Stimulated activated CD4-positive, alpha-beta T cell treated with anti-CD3 and anti-CD28 coated beads, TNF-alpha, amount 100 ng/mL, for 4 hours (primary cell): ENCODE measurements at regions not wholly inside any gene's neighbourhood (a gene's known extent, or its start where the extent isn't known, plus 50 kb on each side); places are given as distances from the start of the nearest gene placed in this dataset.

Experiments used
- DNase-seq, 3 experiments: peaks; one replicate each; pipeline ENCODE4 v3.0.0-alpha.2; 2020; ENCODE audit warnings: low read depth in 3 of 3

DNA sequence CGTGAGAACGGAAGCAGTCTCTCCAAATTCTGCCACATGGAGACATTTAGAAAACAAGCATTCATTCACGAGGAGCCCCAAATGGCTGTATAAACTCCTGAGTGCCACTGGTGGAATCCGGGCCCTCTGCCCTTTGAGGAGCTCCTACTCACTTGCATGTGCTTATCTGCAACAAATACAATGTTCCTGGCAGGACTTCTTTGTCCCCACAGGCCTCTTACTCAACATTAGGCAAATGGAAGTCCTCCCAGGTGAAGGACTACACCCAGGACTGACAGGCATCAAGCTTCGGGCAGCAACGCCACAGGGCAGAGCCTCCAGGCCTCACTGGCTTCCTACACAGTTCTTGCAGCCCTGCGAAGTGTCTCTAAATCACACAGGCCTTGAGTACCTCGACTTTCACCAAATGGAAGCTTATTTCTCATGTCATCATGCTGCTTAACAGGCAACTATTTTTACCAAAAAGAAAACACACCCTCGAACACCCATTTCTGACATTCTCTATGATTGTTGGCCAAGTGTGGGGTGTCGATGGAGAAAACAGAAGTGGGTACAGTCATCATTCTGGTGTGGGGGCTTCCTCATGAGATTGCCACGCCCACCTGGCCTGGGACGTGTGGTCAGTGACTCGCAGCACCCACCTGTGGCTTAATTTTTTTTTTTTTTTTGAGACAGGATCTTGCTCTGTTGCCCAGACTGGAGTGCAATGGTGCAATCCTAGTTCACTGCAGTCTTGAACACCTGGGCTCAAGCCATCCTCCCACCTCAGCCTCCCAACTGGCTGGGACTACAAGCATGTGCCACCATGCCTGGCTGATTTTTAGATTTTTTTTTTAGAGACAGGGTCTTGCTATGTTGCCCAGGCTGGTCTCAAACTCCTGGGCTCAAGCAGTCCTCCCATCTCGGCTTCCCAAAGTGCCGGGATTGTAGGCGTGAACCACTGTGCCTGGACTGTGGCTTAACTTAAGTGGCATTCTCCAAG, 186.8 kb upstream of the GLI2 start:
- DNase-seq: no peak

DNA sequence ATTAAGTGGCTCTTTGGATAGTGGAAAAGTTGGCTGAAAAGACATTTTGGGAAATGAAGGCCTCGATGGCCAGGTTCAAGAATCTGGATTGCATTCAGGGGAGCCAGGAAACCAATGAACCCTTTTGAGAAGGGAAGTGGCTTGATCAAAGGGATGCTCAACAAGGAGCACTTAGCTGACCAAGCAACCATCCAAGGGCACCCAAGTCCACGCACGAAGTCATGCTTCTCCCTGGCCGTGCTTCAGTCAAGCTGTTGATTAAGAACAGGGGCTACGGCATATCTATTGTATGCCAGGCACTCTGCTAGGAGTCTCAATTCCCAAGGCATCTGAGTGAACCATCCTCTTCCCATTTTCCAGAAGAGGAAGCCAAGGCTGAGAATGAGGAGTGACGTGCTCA, 185.8 kb upstream of the GLI2 start:
- DNase-seq: no peak

DNA sequence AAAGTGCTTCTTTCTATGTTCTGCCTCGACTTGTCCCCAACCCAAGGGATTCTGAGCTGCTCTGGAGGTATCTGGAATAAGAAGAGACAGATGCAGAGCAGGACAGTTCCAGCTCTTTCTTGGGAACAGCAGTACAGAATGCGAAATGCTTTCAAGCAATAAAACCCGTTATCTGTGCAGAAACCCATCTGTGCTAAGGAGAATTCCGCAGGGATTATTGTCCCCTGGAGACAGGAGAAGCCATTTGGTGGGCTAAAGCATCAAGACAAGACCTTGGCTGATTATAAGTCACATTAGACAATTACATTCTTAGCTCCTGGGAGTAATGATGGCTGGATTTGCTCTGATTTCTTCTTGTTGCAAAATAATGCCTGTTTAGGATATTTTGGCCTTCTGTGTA, 185.4 kb upstream of the GLI2 start:
- no peak for DNase-seq

DNA sequence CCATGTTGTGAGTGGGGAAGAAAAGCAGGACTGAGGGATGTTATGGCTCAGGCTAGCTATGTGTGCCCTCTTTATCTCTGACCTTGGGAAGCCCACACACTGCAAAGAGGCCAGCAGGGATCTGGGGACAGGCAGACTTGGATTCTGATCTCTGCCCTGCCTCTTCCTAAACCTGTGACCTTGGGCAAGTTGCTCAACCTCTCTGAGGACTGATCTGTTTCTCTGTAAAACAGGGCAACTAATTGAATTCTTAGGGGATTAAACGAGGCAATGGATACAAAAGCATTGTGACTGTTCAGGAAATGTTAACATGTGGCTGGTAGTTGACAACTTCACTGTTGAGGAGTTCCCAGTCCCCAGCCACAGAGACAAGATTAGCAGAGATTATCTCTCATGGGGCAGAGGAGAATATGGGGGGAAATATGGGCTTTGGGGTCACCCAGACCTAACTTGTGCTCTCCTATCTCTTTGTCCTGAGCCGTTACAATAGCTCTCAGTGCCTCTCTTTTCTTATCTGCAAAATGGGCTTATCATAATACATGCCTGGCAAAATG, 184.7 kb upstream of the GLI2 start:
- no peak for DNase-seq

DNA sequence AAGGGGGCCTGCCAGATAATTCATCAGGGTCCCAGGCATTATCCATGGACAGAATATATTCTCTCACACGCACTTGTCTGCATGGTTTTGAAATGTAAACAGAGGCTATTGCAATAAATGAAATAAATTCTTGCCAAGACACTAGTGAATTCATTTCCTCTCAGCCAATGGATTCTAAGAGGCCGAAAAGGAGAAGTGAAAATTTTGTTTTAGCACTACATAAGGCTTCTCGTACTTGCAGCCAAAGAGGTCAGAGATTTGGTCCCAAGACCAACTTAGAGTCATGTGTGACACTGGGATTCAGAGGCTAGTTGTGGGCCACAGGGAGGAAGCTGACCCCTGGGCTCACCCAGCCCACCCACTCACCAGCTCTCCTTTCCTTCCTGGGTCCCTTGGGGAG, 184.1 kb upstream of the GLI2 start:
- no peak for DNase-seq

DNA sequence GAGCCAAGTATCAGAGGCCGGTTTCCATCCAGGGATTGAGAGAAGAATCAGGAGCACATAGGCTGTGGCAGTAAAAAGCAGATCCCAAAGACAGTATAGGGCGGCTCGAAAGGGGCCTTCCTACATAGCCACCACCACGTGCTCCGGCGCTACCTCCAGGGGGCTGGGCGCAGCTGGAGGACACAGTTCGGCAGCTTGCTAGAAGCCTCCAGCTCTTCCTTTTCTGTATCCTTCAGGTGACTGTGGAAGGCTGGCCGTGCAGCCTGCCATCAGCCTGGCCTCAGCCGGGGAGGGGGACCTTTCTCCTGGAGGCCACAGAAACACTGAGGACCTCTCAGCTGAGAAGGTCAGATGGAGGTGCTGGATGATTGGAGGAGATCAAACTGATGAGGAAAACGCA, 183.6 kb upstream of the GLI2 start:
- DNase-seq: no peak

DNA sequence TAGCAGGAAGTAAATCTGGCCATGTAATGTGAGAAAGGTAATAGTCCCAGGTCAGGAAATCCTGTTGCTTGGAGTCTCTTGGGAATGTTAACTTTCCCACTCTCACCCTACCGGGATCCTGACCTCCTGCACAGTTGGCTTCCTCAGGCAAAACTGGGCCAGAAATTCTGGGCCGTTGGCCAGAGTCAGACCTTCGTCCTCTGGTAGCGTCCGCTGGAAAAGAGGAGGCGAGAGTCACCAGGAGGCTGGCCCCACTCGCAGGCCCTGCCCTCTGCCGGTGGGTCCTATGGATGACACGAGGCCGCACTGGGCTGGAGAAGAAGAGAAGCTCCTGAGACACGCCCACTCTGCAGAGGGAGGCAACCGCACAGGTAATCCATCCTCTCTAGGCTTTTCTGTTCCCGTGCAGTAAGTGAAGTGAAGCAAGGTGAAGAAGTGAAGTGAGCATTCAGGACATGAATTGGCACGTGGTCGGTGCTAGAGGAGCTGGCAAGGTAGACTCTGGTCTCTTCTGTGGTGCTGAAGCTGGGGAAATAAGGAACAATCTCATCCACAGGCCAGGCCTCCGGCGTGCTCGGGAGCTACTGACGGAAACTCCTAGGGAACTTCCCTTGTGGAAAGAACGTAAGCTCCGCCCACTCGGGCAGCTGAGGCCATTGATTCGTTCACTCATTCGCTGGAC, 182.7 kb upstream of the GLI2 start:
- DNase-seq: peak in 1 of 3 experiments; percentile 1

DNA sequence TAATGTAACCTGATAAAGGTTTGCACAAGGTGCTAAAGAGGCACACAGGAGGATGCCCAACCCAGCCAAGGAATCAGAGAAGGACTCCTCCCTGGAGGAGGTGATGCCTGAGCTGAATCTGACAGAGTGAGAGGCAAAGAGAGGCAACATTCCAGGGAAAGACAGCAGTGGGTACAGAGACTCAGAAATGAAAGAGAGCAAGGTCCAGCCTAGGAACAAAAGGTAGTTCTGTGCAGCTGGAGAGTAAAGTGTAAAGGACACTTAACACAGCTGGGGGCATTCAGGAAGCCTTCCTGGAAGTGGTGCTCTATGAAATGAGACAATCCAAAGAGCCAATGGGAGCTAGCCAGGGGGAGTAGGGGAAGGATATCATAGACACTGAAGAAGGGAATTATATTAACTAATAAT, 181.0 kb upstream of the GLI2 start:
- DNase-seq: no peak

DNA sequence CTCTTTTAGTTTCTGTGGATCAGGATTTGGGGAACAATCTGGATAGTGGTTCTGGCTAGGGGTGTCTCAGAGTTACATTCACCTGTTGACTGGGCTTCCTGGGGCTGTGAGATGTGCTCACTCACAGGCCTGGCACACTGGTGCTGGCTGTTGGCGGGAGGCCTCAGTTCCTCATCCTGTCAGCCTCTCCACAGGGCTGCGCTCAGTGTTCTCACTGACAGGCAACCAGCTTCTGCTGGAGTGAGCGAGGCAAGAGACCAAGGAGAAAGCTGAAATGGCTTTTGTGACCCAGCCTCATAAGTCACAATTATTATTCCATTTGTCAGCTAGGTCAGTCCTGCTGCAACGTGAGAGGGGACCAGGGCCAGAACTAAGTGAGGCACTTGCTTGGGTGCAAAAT, 180.6 kb upstream of the GLI2 start:
- no peak for DNase-seq

DNA sequence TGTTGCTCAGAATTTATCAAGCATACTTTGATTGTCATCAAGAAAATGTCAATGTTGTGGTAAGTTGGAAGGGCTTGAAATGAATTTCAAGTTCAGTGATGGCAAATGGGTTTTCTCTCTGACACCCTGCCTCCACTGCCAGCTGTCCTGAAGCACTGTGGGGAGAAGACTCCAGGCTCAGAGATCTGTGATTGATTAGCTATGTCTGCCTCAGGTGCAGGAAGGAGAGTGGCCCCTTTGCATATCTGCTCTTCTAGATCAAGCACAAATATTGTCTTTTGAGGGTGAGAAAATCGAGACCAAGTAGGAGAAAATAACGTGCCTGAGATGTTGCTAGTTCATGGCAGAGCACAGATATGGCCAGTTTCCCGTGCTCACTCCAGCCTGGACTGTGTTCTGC, 178.8 kb upstream of the GLI2 start:
- no peak for DNase-seq

DNA sequence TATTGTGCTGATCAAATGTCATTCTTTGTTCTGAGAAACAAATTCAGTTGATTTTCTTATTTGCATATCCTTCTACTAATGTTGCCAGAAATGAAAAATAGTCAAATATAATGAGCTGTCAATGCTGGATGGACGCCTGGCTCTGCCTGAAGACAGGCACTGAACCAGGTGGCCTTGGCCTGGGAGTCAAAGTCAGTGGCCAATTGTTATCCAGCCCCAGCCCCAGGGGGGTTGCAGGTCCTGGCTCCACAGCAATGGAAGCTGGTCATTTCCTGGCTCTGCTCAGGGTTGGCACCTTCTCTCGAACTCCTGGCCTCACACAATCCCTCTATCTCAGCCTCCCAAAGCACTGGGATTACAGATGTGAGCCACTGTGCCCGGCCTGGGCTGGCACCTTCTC, 176.8 kb upstream of the GLI2 start:
- DNase-seq: no peak

DNA sequence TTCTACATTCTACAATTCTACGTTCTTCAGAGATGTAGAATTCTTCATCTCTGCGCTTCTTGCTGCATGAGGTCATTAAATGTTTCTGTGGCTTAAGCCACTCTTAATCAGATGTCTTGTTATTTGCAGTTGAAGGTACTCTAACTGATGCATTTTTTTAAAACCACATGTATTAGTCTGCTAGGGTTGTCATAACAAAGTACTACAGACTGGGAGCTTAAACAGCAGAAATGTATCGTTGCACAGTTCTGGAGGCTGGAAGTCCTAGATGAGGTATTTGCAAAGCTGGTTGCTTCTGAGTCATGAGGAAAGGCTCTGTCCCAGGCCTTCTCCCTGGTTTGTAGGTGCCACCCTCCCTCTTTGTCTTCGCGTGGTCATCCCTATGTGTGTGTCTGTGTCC, 176.3 kb upstream of the GLI2 start:
- no peak for DNase-seq

DNA sequence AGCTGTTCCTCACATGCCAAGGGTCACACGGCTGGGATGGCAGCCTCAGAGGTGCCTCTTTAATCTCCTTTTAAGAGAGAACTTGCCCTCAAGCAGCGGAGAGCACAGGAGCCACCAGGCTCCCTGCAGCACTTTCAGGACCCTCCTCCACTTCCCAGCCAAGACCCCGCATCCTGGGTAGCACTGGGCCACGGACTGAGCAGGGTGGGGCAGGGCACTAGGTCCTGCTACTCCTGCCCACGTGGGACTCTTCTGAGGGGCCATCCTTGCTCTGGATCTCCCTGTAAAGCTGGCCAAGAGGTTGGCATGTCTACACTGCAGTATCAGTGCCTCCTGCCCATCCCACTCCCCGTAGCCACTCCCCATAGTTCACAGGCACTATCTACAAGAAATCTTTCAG, 175.3 kb upstream of the GLI2 start:
- no peak for DNase-seq

DNA sequence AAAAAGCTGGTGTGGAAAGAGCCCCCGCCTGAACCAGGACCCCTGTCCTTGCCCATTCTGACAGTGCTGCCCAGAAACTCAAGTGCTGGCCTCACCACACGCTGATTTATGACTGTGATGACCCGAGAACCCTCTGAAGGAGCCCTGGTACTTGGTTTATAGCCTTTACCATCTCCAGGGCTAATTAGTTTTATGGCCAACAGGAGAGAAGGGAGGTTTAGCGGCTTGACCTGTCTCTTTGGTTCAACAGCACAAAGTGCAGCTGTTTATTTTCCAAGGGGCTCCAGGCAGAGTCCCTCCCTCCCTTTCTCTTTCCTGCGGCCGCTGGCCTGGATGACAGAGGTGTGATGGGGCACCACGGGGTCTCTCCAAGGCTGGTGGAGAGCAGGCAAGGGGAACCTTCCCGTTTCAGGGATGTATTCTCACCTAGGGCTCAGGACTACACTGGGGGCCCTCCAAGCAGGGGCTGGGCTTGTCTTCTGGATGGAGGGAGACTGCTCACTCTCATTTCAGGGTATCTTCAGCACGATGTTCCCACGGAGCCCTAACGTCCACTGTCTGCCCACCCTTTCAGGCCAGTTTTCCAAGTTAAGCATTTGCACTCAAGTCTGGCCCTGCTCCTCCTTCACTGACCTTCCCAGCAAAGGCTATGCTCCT, 174.2 kb upstream of the GLI2 start:
- DNase-seq: no peak

DNA sequence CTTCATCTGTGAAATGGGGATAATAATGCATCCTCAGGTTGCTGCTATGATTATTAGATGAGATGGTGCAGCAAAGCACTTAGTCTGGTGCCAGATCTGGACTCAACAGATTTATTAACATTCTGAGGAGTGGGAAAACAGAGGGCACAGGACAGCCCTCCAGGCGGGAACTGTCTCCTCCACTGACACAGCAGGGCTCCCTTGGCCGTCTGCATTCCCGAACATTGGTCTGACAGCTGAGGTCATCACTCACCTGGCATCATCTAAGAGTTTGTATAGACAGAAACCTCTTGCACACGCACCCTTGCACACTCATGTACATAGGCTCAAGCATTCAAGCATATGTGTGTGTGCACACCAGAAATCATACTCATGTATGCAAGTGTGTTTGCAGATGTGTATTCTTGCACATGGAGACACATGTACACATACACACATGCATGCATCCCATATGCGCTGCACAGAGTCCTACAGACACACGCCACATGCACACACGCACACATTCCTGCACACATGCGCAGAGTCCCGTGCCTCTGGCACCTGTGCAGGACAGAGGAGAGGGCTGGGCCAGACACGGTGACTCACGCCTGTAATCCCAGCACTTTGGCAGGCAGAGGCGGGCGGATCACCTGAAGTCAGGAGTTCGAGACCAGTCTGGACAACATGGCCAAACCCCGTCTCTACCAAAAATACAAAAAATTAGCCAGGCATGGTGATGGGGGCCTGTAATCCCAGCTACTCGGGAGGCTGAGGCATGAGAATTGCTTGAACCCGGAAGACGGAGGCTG, 173.3 kb upstream of the GLI2 start:
- DNase-seq: no peak

DNA sequence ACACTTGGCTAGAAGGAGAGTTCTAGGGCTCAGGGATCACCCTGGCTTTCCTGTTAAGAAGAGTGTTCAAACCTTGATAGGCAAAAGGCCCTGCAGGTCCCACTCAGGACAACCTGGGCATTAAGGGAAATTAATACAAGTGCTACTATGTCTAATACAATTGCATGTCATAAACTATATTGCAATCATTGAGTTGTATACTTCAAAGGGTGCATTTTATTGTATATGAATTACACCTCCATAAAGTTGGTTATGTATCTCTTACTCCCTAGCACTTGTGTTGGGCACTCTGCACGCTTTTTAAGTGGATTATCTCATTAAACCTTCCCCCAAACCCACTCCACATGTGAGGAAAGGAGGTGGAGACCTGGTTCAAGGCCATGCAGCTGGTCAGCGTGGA, 172.1 kb upstream of the GLI2 start:
- DNase-seq: no peak

DNA sequence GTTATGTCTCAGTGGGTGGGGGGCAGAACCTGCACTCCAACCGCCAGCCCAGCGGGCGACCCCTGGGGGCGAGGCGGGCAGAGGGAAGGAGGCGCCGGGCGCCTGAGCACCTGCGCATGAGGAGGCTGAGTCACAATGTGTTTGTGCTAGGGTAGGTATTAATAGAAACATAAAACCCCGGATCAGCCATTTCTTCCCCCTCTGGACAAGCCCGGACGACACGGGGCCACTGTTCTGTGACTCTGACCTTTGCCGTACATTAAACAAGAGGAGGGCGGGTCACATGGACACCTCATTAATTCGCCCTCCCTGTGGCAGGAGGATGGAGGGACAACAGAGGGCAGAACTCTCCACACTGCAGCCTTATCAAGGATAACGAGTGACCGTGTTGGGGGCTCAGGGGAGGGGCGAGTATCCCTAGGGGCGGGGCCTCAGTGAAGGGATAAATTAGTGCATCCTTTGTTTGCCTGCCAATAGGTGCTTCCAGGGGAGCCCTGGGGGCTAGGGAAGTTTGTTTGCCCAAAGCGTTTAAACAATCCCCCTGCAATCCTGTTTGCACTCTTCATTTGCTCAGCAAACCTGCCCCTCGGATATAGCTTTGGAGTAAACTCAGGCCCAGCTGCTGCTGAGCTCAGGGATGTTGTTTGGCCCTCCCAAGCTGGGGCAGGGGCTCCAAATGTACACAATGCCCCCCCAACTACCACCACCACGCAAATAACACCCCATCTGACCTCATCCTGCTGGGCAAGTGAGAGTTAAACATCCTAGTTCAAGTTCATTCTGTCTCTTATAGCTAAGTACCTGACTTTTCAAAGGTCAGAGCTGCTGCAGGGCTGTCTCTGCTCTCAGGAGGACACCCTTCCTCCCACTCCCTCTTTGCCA, 171.2 kb upstream of the GLI2 start:
- no peak for DNase-seq

DNA sequence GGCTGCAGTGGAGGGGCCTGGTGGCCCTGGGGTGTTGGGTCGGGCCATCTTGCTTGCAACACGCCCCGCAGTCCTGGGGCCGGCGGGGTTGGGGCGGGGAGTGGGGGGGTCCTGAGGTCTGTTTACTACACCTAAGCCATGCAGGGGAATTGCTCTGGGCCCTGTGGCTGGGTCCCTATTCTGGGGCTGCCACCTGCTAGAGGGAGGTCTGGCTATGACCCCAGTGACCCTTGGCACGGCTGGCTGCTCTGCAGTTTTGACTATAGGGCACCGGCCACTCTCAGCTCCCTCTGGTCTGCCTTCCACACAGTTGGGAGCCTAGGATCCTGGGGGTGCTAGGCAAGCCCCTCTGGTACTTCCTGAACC, 170.6 kb upstream of the GLI2 start:
- DNase-seq: no peak

DNA sequence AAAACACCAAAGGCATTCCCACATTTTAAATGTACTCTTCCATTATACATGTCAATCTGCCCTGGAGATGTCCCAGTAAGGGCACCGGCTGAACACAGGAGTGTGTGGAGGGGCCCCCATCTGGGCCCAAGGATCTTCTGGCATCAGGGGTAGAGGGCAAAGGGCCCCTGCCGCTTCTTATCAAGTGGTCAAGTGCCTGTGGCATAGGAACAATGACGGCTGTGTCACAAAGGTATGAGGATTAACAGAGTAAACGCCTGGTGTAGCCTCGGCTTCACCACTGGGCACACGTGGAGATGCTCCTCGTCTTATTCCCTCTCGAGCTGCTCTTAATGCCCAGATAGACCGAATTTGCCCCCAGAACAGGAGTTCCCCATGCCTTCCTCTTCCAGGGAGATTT, 169.7 kb upstream of the GLI2 start:
- DNase-seq: no peak

DNA sequence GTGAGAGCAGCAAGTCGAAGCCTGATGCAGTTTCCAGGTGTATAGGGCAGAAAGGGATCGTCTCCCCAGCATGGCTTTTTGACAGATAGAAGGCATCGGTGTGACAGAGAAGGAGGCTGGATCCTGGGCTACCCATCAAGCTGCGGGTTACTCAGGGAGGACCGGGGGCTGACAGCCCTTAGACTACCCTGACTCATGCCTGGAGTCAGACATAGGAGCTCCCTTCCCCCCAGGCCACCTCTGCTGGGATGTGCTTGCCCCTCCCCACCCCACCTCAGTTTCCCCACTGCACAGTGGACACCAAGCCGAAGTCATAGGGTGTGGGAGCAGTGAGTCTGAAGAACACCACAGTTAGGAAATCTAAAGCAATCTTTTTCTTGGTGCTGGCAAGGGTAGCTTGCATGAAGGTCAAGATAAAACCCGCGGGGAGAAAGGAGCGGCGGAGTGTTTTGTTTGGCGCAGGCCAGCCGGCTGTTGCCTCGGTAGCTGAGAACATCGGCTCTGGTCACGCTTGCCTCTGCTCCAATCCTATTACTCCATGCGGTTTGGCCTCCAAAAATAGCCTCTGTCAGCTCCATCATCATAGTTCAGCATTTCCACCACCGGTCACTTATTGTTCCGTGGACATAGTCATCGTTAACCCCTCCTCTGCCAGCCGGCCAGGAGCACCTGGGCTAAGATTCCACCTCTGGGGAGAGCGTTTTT, 169.2 kb upstream of the GLI2 start:
- DNase-seq: no peak
